Ishikawa (cell line): ENCODE measurements at regions not wholly inside any gene's neighbourhood (a gene's known extent, or its start where the extent isn't known, plus 50 kb on each side); places are given as distances from the start of the nearest gene placed in this dataset.

ENCODE experiments used
- CEBPB ChIP-seq: IDR thresholded peaks from 2 replicates; pipeline ENCODE4 v1.6.1; 2012
- CREB1 ChIP-seq: IDR thresholded peaks from 2 replicates; pipeline ENCODE4 v1.6.1; 2012; ENCODE audit warnings: low read depth
- EGR1 ChIP-seq: IDR thresholded peaks from 2 replicates; pipeline ENCODE4 v1.6.1; 2012
- EP300 ChIP-seq: IDR thresholded peaks from 2 replicates; pipeline ENCODE4 v1.6.1; 2012; ENCODE audit warnings: borderline replicate concordance
- FOXM1 ChIP-seq: IDR thresholded peaks from 2 replicates; pipeline ENCODE4 v1.6.1; 2012; ENCODE audit warnings: low read depth, borderline replicate concordance
- MAX ChIP-seq: IDR thresholded peaks from 2 replicates; pipeline ENCODE4 v1.6.1; 2012
- NFIC ChIP-seq: IDR thresholded peaks from 2 replicates; pipeline ENCODE4 v1.6.1; 2012
- RAD21 ChIP-seq: IDR thresholded peaks from 2 replicates; pipeline ENCODE4 v1.6.1; 2012; ENCODE audit warnings: low read depth
- REST ChIP-seq: IDR thresholded peaks from 2 replicates; pipeline ENCODE4 v1.6.1; 2012; ENCODE audit warnings: low read depth, mild to moderate bottlenecking
- TAF1 ChIP-seq: IDR thresholded peaks from 2 replicates; pipeline ENCODE4 v1.6.1; 2012; ENCODE audit warnings: low read depth, mild to moderate bottlenecking
- TCF12 ChIP-seq: IDR thresholded peaks from 2 replicates; pipeline ENCODE4 v1.6.1; 2012; ENCODE audit warnings: low read depth
- TEAD4 ChIP-seq: IDR thresholded peaks from 2 replicates; pipeline ENCODE4 v1.6.1; 2012
- USF1 ChIP-seq: IDR thresholded peaks from 2 replicates; pipeline ENCODE4 v1.6.1; 2012
- YY1 ChIP-seq: IDR thresholded peaks from 2 replicates; pipeline ENCODE4 v1.6.1; 2012; ENCODE audit warnings: low read depth
- ZBTB7A ChIP-seq: IDR thresholded peaks from 2 replicates; pipeline ENCODE4 v1.6.1; 2012; ENCODE audit warnings: low read depth

GRCh38 chr6:127030111-127030510 is 88.4 kb upstream of the RSPO3 start:
- TF ChIP-seq RAD21: no peak
- no peak for TF ChIP-seq REST
- no peak for TF ChIP-seq EP300
- no peak for TF ChIP-seq FOXM1
- TF ChIP-seq ZBTB7A: no peak
- no peak for TF ChIP-seq CEBPB
- no peak for TF ChIP-seq MAX
- no peak for TF ChIP-seq NFIC
- TF ChIP-seq TEAD4: no peak
- no peak for TF ChIP-seq EGR1
- TF ChIP-seq CREB1: no peak
- TF ChIP-seq USF1: no peak
- TF ChIP-seq YY1: no peak
- no peak for TF ChIP-seq TCF12
- no peak for TF ChIP-seq TAF1

- TF ChIP-seq TCF12: no peak
- TF ChIP-seq NFIC: no peak
- no peak for TF ChIP-seq TAF1
- no peak for TF ChIP-seq REST
- no peak for TF ChIP-seq MAX
- no peak for TF ChIP-seq EGR1
- TF ChIP-seq CEBPB: no peak
- TF ChIP-seq RAD21: no peak
- no peak for TF ChIP-seq YY1
- TF ChIP-seq EP300: no peak
- no peak for TF ChIP-seq FOXM1
- TF ChIP-seq ZBTB7A: no peak
- no peak for TF ChIP-seq USF1
- TF ChIP-seq CREB1: no peak
- no peak for TF ChIP-seq TEAD4
These were observed 87.6 kb upstream of the RSPO3 start for GRCh38 chr6:127030836-127031235.

- TF ChIP-seq CREB1: no peak
These were observed 87.0 kb upstream of the RSPO3 start for GRCh38 chr6:127031511-127031910.

GRCh38 chr6:127032971-127033370 is 85.5 kb upstream of the RSPO3 start:
- TF ChIP-seq TEAD4 (no peak), EGR1 (no peak), YY1 (no peak)

GRCh38 chr6:127051571-127052260 is 66.8 kb upstream of the RSPO3 start:
- no peak for TF ChIP-seq REST
- TF ChIP-seq CEBPB: no peak
- TF ChIP-seq EGR1: no peak
- TF ChIP-seq TAF1: no peak
- TF ChIP-seq USF1: no peak
- TF ChIP-seq CREB1: no peak
- no peak for TF ChIP-seq TEAD4
- no peak for TF ChIP-seq RAD21
